A204.1 (cell line): ENCODE measurements at regions not wholly inside any gene's neighbourhood (a gene's known extent, or its start where the extent isn't known, plus 50 kb on each side); places are given as distances from the start of the nearest gene placed in this dataset.
"Not testable (repeated sequence)": the region's sequence is repeated elsewhere in the genome, so short reads cannot be mapped to it uniquely, and the experiment has no call there.

ENCODE experiments used
- FAIRE-seq: peaks from 2 replicates; lab custom pipeline; 2012; peaks lifted over from hg19 to GRCh38; lab: Jason Lieb, UNC

DNA sequence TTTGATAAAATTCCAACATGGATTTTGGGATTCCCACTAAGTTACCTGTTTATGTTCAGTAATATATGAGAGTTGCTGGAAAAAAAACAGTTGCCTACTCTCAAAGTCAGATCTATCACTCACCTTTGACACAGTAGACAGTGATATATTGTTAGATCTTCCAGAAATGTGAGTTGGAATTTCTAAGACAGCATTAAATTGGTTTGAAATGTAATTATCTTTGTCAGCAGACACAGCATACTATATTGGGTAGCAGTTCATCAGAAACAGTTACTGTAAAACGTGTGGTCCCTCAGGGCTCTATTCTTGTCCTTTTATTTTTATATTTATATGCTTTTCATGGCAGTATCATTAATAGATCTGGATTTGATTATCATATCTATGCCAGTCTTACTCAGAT is 433.6 kb upstream of the ARRDC3 start:
- no peak for FAIRE-seq

DNA sequence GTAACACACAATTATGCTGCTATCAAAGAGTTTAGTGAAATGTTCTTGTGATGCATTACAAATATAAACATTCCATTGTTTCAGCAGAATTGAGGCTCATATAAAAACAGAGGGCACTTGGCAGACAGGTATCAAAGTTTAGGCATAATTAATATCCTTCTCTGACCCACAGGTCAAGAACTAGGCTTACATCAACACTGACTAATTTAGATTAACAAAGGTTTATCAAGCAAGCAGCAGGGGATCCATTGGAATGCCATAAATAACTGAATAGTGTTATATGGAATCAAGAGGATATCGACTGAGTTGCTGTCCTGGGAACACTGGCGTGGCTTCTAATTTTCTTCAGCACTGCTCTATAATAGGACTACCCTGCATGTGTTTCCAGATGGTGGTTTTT is 414.5 kb upstream of the ARRDC3 start:
- FAIRE-seq: no peak

DNA sequence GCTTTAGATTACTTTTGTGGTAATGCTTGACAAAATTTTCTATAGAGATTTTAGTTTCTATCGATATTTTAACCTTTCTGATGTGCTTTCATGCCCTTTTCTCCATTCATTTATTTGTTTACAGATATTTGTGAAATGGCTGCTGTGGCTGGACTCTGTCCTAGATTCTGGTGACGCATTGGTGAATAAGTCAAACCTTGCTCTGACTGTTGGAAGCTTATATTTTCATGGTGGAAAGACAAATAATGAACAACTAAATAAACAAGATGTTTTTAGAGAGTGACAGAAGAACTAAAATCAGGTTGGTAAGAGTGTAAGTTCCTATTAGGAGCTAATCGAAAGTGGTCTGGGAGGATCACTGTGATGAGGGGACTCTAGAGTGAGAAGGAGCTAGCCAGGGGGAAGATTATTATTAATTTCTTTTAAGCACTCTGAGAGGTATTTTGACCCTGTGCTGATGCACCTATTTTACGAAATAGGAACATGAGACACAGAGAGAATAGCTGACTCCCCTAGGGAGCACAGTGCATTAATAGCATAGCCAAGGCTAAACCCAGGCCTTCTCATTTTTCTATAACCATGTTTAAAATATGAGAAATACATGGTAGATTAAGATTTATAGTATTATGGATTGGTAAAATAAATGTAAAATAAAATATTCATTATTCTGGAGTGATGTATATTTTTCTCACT is 411.9 kb upstream of the ARRDC3 start:
- no peak for FAIRE-seq

DNA sequence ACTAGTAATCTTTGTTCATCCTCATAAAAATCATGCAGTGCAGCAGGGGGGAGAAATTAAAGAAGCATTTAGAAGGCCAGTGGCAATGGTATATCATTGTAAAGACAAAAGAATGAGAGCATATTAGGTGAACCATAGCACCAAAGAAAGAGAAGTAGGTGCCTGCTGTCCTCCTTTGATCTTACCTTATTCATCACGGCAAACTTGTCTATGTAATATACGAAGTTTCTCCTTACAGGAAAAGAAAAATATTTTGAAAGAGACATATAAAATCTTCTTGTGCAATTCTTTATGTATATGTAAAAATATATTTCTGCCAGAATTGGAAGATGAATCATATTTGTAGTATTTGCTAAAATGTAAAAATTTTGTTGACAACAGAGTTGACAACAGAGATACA is 411.3 kb upstream of the ARRDC3 start:
- no peak for FAIRE-seq

DNA sequence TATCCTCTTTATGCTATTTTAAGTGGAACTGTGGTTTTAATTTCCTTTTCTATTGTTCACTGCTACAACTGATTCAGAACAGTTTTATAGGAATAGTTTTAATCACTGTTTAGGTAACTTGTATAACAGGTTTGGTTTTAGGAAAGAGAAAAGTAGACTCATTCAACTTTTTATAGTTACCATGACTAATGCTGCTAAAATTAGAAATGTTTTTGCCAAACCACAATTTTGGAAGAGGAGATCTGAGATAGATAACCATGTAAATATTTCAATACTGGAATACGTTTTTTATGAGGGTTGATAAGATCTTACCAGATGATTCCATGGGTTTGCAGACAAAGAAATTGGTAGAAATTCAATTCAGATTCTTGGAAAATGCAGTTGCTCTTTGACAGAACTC is 404.6 kb upstream of the ARRDC3 start:
- FAIRE-seq: no peak

DNA sequence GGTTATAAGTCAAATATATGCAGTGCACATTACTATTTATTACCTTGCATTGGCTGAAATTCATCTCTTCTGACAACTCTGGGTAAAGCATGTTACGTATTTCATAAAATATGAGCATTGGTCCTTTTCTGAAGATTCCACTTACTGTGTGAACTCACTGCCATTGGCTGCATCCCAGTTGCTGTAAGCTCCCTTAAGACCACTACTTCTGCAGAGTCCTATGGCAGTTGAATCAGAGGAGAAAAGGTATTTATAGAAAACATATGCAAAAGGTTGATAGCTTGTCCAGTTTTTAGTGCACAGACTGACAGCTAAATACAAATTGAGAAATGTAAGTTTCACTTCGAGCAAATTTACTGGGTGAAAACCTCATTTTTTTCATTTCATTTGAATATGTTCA is 394.6 kb upstream of the ARRDC3 start:
- FAIRE-seq: no peak

DNA sequence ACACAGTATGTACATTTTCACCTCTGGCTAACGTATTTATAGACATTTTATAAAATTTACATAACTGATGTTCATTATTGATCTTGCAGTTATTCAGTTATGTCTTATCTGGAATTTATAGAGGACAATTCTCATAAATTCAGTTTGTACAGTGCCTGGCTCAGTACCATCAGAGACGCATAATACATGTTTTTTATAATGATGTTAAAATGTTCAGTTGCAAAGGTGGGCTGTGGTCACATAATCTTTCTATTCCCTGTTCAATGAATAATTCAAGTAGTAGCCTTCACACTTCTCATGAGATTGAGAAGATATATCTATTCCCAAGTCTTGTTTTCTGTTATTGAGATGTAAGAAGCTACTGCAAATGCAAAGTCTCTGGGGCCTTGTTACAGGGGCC is 393.1 kb upstream of the ARRDC3 start:
- FAIRE-seq: no peak

DNA sequence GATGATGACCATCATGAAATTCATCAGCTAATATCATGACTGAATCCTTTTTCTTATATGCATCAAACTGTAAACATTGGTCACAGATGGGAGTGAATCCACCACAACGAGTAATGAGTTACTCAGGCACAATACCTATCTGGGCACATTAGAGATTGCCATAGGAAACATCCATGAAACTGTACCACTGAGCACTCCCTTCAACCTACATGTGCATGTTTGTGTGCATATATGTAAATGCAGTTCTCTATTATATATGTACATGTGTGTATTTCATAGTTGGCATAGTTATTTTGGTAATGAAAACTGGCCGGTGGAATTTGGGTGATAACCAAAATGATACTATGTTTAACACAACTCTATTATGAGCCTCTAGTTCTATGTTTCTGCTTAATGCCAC is 387.3 kb upstream of the ARRDC3 start:
- no peak for FAIRE-seq

DNA sequence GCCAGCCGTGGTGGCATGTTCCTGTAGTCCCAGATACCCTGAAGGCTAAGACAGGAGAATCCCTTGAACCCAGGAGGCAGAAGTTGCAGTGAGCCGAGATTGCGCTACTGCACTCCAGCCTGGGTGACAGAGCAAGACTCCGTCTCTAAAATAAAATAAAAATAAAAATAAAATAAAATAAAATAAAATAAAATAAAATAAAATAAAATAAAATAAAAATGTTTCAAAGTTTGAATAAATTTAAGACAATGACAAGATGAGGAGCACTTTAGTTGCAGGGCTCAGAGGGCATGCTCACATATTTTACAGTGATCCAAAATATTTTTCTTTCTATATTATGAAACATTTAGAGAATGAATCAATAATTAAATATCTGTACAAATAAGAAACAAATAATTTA is 374.3 kb upstream of the ARRDC3 start:
- FAIRE-seq: peak; percentile 11

DNA sequence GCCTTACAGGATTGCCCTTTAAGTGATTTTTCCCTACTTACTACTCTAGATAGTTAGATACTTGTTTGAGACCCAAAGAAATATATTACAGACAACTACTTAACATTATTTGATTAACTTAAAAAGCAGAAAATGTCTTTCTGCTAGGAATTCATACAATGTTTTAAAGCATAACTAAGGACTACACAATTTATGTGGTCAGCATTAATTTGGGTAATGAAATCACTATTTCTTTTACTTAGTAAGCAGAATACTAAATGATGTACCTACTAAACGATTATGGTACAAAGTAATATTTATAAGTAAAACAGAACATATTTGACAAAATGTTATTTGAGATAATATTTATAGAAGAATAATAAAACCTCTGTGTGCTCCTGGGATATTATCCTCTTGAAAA is 371.9 kb upstream of the ARRDC3 start:
- FAIRE-seq: peak; percentile 70

DNA sequence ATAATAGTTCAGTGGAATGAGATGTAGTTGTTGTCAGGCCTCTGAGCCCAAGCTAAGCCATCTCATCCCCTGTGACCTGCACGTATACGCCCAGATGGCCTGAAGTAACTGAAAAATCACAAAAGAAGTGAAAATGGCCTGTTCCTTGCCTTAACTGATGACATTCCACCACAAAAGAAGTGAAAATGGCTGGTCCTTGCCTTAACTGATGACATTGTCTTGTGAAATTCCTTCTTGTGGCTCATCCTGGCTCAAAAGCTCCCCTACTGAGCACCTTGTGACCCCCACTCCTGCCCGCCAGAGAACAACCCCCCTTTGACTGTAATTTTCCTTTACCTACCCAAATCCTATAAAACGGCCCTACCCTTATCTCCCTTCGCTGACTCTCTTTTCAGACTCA is 361.4 kb upstream of the ARRDC3 start:
- not testable (repeated sequence) for FAIRE-seq

DNA sequence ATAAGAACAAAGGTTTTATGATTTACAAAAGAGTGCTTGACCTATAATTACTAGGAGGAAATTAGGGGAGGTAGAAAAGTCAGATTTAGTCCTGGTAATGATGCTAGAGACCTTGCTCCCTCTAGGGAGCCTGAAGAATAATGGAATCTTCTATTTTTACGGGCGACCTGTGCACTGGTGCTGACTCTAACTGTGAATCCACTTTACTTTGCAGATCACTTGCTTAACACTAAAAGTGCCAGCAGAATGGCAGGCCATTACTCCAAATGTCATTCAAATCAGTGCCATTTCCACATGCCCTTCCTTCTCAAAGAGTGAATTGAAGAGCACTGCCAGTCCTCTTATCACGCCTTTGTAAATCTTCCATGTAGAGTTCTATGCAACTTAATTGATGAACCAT is 359.4 kb upstream of the ARRDC3 start:
- FAIRE-seq: no peak

DNA sequence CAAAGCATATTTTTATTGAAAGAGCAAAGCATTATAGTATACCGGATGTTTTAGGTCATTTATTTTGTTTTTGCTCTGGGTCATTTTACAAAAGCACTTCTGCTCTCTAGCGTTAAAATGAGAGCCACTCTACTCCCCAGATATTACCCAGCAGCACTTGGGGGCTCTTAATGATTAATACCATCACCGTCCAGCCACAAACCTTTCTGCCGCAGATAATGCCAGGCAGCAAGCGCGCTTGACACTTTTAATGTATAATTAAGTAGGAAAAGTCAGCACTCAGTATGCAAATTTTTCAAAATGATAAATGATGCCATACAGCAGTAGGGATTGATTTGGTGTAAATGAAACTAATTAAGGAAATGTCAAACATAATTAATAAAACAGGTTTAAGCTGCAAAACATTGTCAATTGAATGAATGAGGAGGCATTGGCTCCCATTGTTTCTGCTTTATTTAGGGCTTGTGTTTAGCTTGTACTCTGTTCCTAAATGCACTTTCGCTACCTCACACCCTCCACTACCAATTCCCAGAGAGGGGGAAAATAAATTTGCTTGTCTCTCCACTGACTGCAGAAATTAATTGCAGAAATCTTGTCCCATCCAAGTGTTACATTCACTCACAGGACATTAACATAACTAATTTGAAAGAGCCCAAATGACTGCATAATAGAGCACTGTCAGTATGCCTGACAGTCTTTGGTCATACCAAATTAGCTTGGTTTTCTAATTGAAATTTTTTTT is 358.8 kb upstream of the ARRDC3 start:
- no peak for FAIRE-seq

DNA sequence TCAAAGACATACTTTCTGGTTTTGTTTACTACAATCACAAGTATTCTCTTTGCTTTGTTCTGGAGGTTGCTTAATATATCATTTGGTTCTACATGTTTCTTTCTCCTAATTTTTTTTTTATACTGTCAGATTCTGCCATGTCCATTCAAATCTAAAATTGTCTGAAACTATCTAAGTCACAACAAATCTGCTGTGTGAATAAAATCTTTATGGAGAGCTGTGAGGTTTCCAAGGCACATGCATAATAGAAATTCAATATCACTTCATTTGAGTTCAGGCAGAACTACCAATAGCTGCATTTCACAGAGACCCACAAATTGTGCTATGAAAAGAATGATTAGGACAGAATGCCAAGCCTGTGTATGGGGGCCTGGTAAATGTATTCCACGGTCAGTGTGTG is 346.9 kb upstream of the ARRDC3 start:
- no peak for FAIRE-seq

DNA sequence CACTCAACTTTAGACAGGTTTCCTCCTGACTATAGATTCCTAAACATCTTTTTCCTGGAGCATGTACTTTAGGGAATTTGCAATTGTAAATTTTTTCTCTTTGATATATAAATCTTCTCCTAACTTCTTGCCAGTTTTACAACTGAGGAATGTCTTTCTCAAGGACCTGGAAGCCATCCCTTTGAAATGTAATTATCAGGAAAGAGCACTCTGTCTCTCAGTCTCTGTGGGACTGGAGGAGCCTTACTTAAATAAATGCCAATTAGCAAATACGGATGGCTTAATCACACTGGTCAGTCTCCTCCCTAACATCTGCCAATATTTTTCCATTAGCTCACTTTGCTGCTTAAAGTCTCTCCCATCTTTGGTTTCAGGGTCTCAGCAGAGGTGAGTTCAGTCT is 344.3 kb upstream of the ARRDC3 start:
- FAIRE-seq: no peak

DNA sequence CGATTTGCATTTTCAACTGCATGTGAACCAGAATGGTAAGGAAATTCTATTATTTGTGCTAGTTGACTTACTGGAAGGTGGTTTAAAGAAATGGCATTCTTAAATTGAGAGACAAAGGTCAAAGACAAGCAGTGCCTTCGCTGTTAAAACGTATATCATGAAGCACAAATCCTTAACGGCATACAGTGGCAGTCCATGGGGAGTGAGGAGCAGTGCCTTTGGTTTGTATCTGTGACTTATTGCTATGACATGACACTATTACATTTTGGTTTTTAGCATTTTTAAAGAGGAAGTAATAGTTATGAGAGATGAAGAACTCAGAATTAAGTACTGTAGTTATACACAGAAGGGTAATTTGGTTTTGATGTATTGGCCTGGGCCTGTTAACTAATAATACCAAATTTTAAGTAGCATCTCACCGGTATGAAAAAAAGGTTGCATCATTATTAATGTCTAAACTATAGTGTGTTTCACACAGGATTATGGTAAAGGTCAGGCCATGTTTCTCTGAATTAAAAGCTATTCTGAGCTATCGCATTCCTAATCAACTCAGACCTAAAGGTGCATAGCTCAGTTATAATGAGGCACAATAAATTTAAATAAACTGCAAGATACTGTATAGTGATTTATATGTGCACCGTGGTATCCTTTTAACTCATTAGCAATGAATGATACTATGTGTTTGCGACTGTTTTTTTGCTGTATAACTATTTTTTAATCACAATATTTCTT is 339.8 kb upstream of the ARRDC3 start:
- no peak for FAIRE-seq

DNA sequence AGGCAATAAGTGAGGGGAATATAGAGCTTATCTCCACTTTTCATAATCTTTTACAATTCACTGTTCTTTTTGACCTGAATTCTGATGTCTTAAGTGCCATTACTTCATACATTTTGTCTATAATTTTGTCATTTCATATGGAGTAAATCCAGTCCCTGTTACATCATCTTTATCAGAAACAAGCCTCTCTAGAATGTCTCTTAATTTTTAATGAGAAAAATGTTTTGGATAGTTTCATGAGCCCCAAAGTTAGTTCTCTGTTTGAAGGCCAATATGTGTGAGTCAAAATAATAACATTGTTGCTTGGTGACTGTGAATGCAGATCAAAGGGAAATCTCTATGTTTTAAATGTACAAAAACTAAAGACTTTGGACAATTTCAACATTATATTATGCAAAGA is 329.6 kb upstream of the ARRDC3 start:
- no peak for FAIRE-seq

DNA sequence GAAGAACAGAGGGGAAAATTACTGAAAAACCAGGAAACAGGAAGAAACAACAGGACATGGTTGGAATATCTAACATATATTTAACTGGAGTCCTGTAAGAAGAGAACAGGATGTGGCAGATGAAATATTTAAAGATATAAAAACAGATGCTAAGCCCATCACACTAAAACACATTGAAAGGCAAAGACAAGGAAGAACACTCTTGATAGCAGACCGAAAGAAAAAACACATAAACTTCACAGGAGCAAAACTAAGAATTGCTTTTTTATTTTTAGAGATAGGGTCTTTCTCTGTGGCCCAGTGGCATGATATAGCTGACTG is 324.4 kb upstream of the ARRDC3 start:
- no peak for FAIRE-seq

DNA sequence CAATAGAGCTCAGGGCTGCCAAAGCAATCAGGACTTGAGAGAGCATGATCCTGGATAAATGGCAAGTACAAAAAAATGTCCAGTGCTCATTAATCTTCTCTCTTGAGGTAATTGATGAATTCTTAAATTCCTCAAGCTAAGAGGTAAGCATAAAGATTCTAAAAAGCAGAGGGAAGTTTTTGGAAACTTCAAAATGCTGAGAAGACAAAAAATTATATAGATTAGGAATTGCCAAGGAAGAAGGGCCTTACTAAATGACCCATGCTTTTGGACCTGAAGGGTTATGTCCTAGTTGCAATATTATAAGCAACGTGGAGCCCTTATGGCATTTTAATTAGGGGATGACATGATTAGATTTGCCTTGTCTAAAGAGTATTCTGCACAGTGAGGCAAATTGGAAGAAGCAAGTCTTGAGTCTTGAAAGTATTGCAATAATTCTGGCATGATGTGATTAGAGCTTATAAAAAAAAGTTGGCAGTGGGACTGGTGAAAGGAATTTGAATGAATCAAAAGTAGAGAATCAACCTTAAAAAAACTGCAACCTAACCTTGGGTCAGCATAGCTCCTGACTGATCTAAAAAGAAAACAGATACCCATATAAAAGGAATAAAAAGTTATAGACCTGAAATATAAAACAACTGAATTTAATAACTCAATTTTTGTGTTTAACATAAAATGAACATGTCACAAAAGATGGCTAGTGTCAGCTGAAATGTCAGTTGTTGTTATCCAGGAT is 323.8 kb upstream of the ARRDC3 start:
- FAIRE-seq: no peak

DNA sequence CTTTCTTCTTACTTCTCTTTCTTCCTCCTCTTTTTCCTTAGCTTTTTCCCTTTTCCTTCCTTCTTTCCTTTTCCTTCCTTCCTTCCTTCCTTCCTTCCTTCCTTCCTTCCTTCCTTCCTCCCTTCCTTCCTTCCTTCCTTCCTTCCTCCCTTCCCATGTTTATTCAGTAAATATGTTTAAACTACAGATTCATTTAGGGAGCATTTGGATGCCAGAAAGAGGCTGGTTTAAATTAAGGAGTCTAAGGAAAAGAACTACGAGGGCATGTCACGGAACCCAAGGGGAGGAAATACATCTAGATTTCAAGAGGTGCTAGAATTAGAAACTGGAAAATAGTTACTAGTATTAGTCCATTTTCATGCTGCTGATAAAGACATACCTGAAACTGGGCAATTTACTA is 320.0 kb upstream of the ARRDC3 start:
- no peak for FAIRE-seq

DNA sequence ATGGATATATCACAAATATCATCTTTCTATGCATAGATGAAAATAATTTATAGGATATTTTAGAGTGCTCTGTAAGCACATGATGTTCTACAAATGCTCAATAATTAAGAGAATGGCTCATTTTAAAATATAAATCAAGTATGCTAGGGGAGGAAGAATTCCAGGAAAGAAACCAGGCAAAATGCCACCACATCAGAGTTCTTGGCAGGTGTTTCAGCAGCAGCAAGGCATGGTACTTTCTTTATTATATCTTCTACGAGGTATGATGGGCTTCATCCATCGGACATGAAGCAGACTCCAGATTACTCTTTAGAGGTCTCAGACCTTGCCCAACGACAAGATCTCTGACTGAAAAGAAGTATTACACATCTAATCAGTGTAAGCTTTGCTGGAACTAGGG is 316.3 kb upstream of the ARRDC3 start:
- no peak for FAIRE-seq

DNA sequence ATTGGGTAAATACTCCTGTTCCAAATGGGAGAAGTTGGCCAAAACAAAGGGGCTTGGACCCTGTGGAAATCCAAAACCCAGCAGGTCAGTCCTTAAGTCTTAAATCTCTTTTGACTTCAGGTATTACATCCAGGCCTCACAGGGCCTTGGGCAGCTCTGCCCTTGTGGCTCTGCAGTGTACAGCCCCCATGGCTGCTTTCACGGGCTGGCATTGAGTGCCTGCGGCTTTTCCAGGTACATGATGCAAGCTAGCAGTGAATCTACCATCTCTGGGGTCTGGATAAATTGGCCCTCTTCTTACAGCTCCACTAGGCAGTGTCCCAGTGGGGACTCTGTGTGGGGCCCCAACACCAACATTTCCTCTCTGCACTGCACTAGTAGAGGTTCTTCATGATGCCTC is 308.5 kb upstream of the ARRDC3 start:
- no peak for FAIRE-seq

DNA sequence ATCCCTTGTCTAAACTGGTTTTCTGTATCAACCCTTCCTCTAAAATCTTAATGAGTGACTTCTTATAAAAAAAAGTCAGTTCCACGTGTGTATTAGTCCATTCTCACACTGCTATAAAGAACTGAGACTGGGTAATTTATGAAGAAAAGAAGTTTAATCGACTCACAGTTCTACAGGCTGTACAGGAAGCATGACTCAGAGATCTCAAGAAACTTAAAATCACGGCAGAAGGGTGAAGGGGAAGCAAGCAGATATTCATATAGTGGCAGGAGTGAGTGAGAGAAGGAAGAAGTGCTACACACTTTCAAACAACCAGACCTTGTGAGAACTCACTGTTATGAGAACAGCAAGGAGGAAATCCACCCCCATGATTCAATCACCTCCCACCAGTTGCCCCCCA is 307.8 kb upstream of the ARRDC3 start:
- no peak for FAIRE-seq
